ENCODE measurements at regions not wholly inside any gene's neighbourhood (a gene's known extent, or its start where the extent isn't known, plus 50 kb on each side); places are given as distances from the start of the nearest gene placed in this dataset.

GRCh38 chr10:58996866-58997265, 179.6 kb upstream of the PHYHIPL start:
- H3K4me1 ChIP-seq, result peaks cover 25% of the 10 kb centered on the region
- H3K27ac ChIP-seq, result no peak overlapping the region
- intact Hi-C loops (cut with DNase I), result no loop called here
- no peak for DNase-seq (ENCODE audit: extremely low spot score in 2 of 2)
- no peaks in the 10 kb centered on the region for H3K27me3 ChIP-seq
- TF ChIP-seq POLR2AphosphoS5 (IDR thresholded peaks at IDR 0.05; ENCODE audit: insufficient read depth in 1 of 2, low read depth in 1 of 2), result no peak
- no peak for TF ChIP-seq CTCF (IDR thresholded peaks at IDR 0.05)
- no peak for TF ChIP-seq POLR2A (IDR thresholded peaks at IDR 0.05)
- H3K36me3 ChIP-seq, result no peaks in the 10 kb centered on the region
- no peaks in the 10 kb centered on the region for H3K9me3 ChIP-seq
- H3K4me3 ChIP-seq, result no peak overlapping the region

- Histone ChIP-seq H3K27ac (peak overlapping the region; percentile 65), H3K4me1 (peaks cover 46% of the 10 kb centered on the region), H3K27me3 (no peaks in the 10 kb centered on the region), H3K36me3 (no peaks in the 10 kb centered on the region), H3K4me3 (peak overlapping the region in 1 of 2 donors; percentile 17), H3K9me3 (no peaks in the 10 kb centered on the region)
- DNase-seq (ENCODE audit: extremely low spot score in 2 of 2), result no peak
- TF ChIP-seq POLR2AphosphoS5 (IDR thresholded peaks at IDR 0.05; ENCODE audit: insufficient read depth in 1 of 2, low read depth in 1 of 2), result peak in 1 of 2 donors; percentile 73
- no peak for TF ChIP-seq POLR2A (IDR thresholded peaks at IDR 0.05)
- TF ChIP-seq CTCF (IDR thresholded peaks at IDR 0.05), result no peak
- intact Hi-C loops (cut with DNase I), result no loop called here
Observed at GRCh38 chr10:58998924-58999713, 177.3 kb upstream of the PHYHIPL start.

GRCh38 chr10:59000162-59000825, 176.1 kb upstream of the PHYHIPL start:
- Histone ChIP-seq H3K4me1 (peaks cover 47% of the 10 kb centered on the region), H3K4me3 (no peak overlapping the region), H3K27ac (peak overlapping the region; percentile 65), H3K36me3 (no peaks in the 10 kb centered on the region), H3K9me3 (no peaks in the 10 kb centered on the region), H3K27me3 (no peaks in the 10 kb centered on the region)
- no peak for TF ChIP-seq POLR2AphosphoS5 (IDR thresholded peaks at IDR 0.05; ENCODE audit: insufficient read depth in 1 of 2, low read depth in 1 of 2)
- no peak for TF ChIP-seq POLR2A (IDR thresholded peaks at IDR 0.05)
- no peak for TF ChIP-seq CTCF (IDR thresholded peaks at IDR 0.05)
- DNase-seq (ENCODE audit: extremely low spot score in 2 of 2), result no peak
- intact Hi-C loops (cut with DNase I), result no loop called here

GRCh38 chr10:59002011-59002410, 174.4 kb upstream of the PHYHIPL start:
- Histone ChIP-seq H3K9me3 (no peaks in the 10 kb centered on the region), H3K27me3 (no peaks in the 10 kb centered on the region), H3K4me1 (peaks cover 47% of the 10 kb centered on the region), H3K27ac (peak overlapping the region; percentile 33), H3K36me3 (no peaks in the 10 kb centered on the region), H3K4me3 (no peak overlapping the region)
- no peak for DNase-seq (ENCODE audit: extremely low spot score in 2 of 2)
- TF ChIP-seq CTCF (IDR thresholded peaks at IDR 0.05), result no peak
- no peak for TF ChIP-seq POLR2AphosphoS5 (IDR thresholded peaks at IDR 0.05; ENCODE audit: insufficient read depth in 1 of 2, low read depth in 1 of 2)
- TF ChIP-seq POLR2A (IDR thresholded peaks at IDR 0.05), result no peak
- intact Hi-C loops (cut with DNase I), result no loop called here

- DNase-seq (ENCODE audit: extremely low spot score in 2 of 2), result no peak
- intact Hi-C loops (cut with DNase I), result no loop called here
- H3K27me3 ChIP-seq, result no peaks in the 10 kb centered on the region
- no peaks in the 10 kb centered on the region for H3K36me3 ChIP-seq
- TF ChIP-seq POLR2A (IDR thresholded peaks at IDR 0.05) (no peak), POLR2AphosphoS5 (IDR thresholded peaks at IDR 0.05; ENCODE audit: insufficient read depth in 1 of 2, low read depth in 1 of 2) (no peak), CTCF (IDR thresholded peaks at IDR 0.05) (no peak)
- peaks cover 46% of the 10 kb centered on the region for H3K4me1 ChIP-seq
- H3K4me3 ChIP-seq, result no peak overlapping the region
- no peaks in the 10 kb centered on the region for H3K9me3 ChIP-seq
- H3K27ac ChIP-seq, result no peak overlapping the region
Observed at GRCh38 chr10:59003203-59003602, 173.2 kb upstream of the PHYHIPL start.
